ENCODE measurements at regions not wholly inside any gene's neighbourhood (a gene's known extent, or its start where the extent isn't known, plus 50 kb on each side); places are given as distances from the start of the nearest gene placed in this dataset.

DNA sequence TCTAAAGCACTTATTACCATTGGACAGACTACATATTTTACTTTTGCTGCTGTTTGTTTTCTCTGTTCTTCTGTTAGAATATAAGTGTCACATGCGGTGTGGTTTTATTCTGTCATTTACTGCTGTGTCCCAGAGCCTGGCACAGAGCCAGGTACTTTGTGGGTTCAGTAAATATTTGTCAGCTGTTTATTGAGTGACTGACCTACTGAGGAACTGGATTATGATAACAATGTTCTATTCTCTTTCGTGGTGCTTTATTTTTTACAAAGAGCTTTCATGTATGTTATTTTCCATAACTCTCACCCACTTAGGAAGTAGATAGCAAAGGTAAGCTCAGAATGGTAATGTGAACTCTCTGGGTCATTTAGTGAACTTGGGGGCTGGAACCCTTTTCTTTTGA lies 118.8 kb downstream of the RWDD3 start:
- Histone ChIP-seq H3K36me3 (ENCODE audit: insufficient read depth, low read length) (no peaks in the 10 kb centered on the region), H3K79me2 (ENCODE audit: low read length) (no peaks in the 10 kb centered on the region), H4K20me1 (ENCODE audit: insufficient read depth, low read depth, low read length) (no peaks in the 10 kb centered on the region), H3K9ac (ENCODE audit: low read length) (no peak overlapping the region), H3K4me2 (ENCODE audit: low read depth, low read length, poor library complexity, severe bottlenecking) (no peak overlapping the region), H3K9me3 (ENCODE audit: low read length) (no peaks in the 10 kb centered on the region), H3K27me3 (ENCODE audit: low read length) (no peaks in the 10 kb centered on the region), H3K4me1 (ENCODE audit: low read length) (no peaks in the 10 kb centered on the region), H3K4me3 (ENCODE audit: low read length) (no peak overlapping the region), H3K27ac (ENCODE audit: low read length) (no peak overlapping the region), H3K9me2 (replicated peaks; ENCODE audit: insufficient read depth, low read length) (no peaks in the 10 kb centered on the region), H2AFZ (ENCODE audit: low read length) (no peak overlapping the region)
- no peak for DNase-seq

DNA sequence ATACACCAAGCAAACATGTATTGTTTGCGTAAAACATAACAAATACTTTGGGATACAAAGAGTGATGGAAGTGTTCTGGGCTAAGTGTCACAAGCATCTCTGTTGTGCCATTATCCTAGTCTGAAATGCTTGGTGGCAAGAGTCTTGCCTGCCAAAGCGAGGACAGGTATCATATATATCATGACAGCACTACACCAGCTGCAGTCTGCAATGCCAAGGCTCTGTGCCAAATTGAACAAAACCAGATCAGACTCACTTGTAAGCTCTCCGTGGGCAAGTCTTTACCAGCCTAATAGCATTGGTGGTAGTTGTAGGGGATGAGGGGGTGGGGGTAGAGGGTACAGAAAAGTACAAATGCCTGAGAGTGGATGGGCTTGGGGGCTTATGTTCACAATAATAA lies 119.2 kb downstream of the RWDD3 start:
- no peak overlapping the region for H2AFZ ChIP-seq (ENCODE audit: low read length)
- no peak overlapping the region for H3K27ac ChIP-seq (ENCODE audit: low read length)
- H3K9me2 ChIP-seq (replicated peaks; ENCODE audit: insufficient read depth, low read length) = no peaks in the 10 kb centered on the region
- DNase-seq = no peak
- no peak overlapping the region for H3K4me3 ChIP-seq (ENCODE audit: low read length)
- no peaks in the 10 kb centered on the region for H3K27me3 ChIP-seq (ENCODE audit: low read length)
- no peaks in the 10 kb centered on the region for H3K4me1 ChIP-seq (ENCODE audit: low read length)
- H3K9ac ChIP-seq (ENCODE audit: low read length) = no peak overlapping the region
- no peak overlapping the region for H3K4me2 ChIP-seq (ENCODE audit: low read depth, low read length, poor library complexity, severe bottlenecking)
- H3K79me2 ChIP-seq (ENCODE audit: low read length) = no peaks in the 10 kb centered on the region
- no peaks in the 10 kb centered on the region for H4K20me1 ChIP-seq (ENCODE audit: insufficient read depth, low read depth, low read length)
- no peaks in the 10 kb centered on the region for H3K36me3 ChIP-seq (ENCODE audit: insufficient read depth, low read length)
- H3K9me3 ChIP-seq (ENCODE audit: low read length) = no peaks in the 10 kb centered on the region

GRCh38 chr1:95364546-95364945 lies 130.5 kb downstream of the RWDD3 start:
- no peaks in the 10 kb centered on the region for H3K27me3 ChIP-seq (ENCODE audit: low read length)
- H3K79me2 ChIP-seq (ENCODE audit: low read length) = no peaks in the 10 kb centered on the region
- no peaks in the 10 kb centered on the region for H3K4me1 ChIP-seq (ENCODE audit: low read length)
- H3K27ac ChIP-seq (ENCODE audit: low read length) = no peak overlapping the region
- H2AFZ ChIP-seq (ENCODE audit: low read length) = no peak overlapping the region
- H3K9ac ChIP-seq (ENCODE audit: low read length) = no peak overlapping the region
- H4K20me1 ChIP-seq (ENCODE audit: insufficient read depth, low read depth, low read length) = no peaks in the 10 kb centered on the region
- DNase-seq = no peak
- no peaks in the 10 kb centered on the region for H3K36me3 ChIP-seq (ENCODE audit: insufficient read depth, low read length)
- no peak overlapping the region for H3K4me2 ChIP-seq (ENCODE audit: low read depth, low read length, poor library complexity, severe bottlenecking)
- H3K9me3 ChIP-seq (ENCODE audit: low read length) = no peaks in the 10 kb centered on the region
- H3K4me3 ChIP-seq (ENCODE audit: low read length) = no peak overlapping the region
- H3K9me2 ChIP-seq (replicated peaks; ENCODE audit: insufficient read depth, low read length) = no peaks in the 10 kb centered on the region

DNA sequence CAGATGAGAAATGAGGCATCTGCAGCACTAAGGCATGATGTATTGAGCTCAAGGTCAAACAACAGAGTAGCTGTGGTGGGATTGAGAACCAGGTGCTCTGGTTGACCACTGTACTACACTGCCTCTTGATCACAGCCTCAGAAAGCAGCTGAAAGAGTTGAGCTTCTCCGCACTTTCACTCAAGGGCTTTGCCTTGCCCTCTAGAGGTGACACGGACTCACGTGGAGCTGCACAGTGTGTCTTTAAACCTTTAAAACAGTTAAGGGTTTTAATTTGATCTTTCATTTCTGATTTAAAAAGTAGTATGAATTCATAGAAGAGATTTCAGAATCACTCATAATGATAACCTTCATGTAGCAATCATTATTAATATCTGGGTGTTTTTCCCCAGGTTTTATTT lies 132.5 kb downstream of the RWDD3 start:
- Histone ChIP-seq H3K9me3 (ENCODE audit: low read length) (no peaks in the 10 kb centered on the region), H3K36me3 (ENCODE audit: insufficient read depth, low read length) (no peaks in the 10 kb centered on the region)

DNA sequence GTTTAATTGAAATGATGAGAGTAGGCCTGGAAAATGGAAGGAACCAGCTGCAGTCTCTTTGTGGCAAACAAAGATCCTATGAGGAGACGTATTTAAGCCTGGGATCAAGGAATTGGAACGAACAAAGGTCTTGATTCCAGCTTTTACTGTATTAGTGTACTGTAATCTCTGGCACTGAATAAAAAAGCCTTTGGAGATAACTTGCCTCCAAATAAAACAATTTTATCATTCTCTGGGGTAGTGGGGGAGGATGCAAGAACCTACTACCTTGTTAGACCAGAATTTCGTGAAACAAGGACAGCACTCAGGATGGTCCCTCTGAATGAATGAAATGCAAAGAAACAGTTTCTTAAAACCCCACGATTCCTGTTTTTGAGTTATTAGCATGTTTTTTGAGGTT lies 134.2 kb downstream of the RWDD3 start:
- Histone ChIP-seq H3K27me3 (ENCODE audit: low read length) (no peaks in the 10 kb centered on the region), H3K9me2 (replicated peaks; ENCODE audit: insufficient read depth, low read length) (no peaks in the 10 kb centered on the region), H3K27ac (ENCODE audit: low read length) (no peak overlapping the region), H3K9ac (ENCODE audit: low read length) (no peak overlapping the region), H3K4me2 (ENCODE audit: low read depth, low read length, poor library complexity, severe bottlenecking) (no peak overlapping the region), H3K79me2 (ENCODE audit: low read length) (no peaks in the 10 kb centered on the region), H3K4me3 (ENCODE audit: low read length) (no peak overlapping the region), H3K36me3 (ENCODE audit: insufficient read depth, low read length) (no peaks in the 10 kb centered on the region), H3K4me1 (ENCODE audit: low read length) (no peaks in the 10 kb centered on the region), H3K9me3 (ENCODE audit: low read length) (no peaks in the 10 kb centered on the region), H2AFZ (ENCODE audit: low read length) (no peak overlapping the region), H4K20me1 (ENCODE audit: insufficient read depth, low read depth, low read length) (no peaks in the 10 kb centered on the region)
- DNase-seq = no peak

More for the DNA sequence above, 132.5 kb downstream of the RWDD3 start:
- Histone ChIP-seq H3K4me2 (ENCODE audit: low read depth, low read length, poor library complexity, severe bottlenecking) (no peak overlapping the region), H3K27ac (ENCODE audit: low read length) (no peak overlapping the region), H3K27me3 (ENCODE audit: low read length) (no peaks in the 10 kb centered on the region), H3K9me2 (replicated peaks; ENCODE audit: insufficient read depth, low read length) (no peaks in the 10 kb centered on the region), H3K4me1 (ENCODE audit: low read length) (no peaks in the 10 kb centered on the region), H2AFZ (ENCODE audit: low read length) (no peak overlapping the region), H3K9ac (ENCODE audit: low read length) (no peak overlapping the region), H3K79me2 (ENCODE audit: low read length) (no peaks in the 10 kb centered on the region), H4K20me1 (ENCODE audit: insufficient read depth, low read depth, low read length) (no peaks in the 10 kb centered on the region), H3K4me3 (ENCODE audit: low read length) (no peak overlapping the region)
- DNase-seq = no peak

DNA sequence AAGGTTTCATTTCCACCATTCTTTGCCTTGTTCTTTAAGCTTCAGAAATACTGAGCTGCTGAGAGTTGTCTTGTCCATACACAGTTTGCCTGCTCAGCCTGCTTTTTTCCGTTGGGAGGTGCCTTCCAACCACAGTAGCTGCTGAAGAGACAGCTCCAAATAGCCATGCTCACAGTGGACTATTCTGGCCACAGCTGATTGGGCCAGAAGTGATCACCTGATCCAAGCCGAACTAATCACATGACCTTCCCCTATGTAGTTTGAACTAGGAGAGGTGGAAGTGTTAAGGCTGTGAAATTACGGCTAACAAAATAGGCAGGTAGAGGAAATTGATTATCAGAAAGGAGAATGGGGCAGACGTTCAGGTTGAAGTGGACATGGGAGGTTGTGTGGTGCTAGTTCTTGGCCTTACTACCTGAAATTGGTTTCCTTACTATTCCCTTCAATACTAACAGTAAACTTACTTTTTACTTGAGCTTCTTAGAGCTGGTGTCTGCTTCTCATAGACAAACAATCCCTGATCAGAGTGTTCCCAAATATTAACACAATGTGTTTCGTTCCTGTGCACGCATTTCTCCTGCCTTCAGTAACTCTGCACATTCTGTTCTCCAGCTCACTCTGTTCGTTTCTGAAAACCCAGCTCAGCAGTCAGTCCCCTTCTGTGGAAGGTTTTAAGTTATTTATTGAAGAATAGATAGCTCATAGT lies 136.1 kb downstream of the RWDD3 start:
- H2AFZ ChIP-seq (ENCODE audit: low read length) = no peak overlapping the region
- H3K36me3 ChIP-seq (ENCODE audit: insufficient read depth, low read length) = no peaks in the 10 kb centered on the region
- no peaks in the 10 kb centered on the region for H3K9me2 ChIP-seq (replicated peaks; ENCODE audit: insufficient read depth, low read length)
- H3K4me1 ChIP-seq (ENCODE audit: low read length) = no peaks in the 10 kb centered on the region
- H3K27ac ChIP-seq (ENCODE audit: low read length) = no peak overlapping the region
- H3K9ac ChIP-seq (ENCODE audit: low read length) = no peak overlapping the region
- no peaks in the 10 kb centered on the region for H3K27me3 ChIP-seq (ENCODE audit: low read length)
- H3K4me3 ChIP-seq (ENCODE audit: low read length) = no peak overlapping the region
- no peaks in the 10 kb centered on the region for H4K20me1 ChIP-seq (ENCODE audit: insufficient read depth, low read depth, low read length)
- H3K4me2 ChIP-seq (ENCODE audit: low read depth, low read length, poor library complexity, severe bottlenecking) = no peak overlapping the region
- no peaks in the 10 kb centered on the region for H3K9me3 ChIP-seq (ENCODE audit: low read length)
- no peaks in the 10 kb centered on the region for H3K79me2 ChIP-seq (ENCODE audit: low read length)
- DNase-seq = no peak

DNA sequence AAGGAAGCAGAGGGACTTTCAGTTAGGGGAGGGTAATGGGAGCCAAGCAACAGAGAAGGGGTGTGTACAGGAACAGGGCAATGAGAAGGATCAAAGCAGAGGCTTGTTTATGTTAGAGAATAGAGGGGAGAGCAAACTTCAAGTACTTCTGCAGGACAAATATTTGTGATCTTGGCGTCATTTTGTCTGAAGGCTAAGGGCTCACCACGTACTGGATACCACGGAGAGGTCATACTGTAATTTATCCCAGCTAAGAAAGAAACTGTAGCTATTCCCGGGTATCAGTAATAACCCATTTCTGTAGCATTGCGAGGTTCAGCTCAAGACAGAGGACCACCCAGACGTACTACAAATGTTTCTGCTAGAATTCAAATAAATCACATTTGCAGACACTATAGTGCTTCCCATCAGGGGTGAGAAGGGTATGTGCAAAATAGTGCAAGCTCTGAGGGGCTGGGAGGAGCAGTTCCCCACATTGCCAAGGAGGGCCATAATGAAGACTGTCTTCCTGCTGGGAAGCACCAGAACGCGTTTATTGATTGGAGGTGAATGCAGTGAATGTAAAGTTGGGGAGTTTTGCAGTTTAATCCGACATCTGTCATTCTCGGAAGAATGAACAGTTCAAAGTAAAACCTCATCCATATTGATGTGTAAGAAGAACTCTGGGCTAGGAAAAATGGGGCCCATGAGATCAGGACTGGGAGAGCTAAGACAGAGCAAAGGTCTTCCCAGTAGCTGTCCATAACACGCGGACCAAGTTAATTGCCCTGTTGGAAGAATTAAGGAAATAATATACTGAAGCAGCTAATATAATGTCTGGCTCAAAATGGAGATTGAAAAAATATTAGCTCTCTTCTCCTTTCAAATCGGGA lies 136.9 kb downstream of the RWDD3 start:
- no peak overlapping the region for H3K4me3 ChIP-seq (ENCODE audit: low read length)
- no peak for DNase-seq
- no peaks in the 10 kb centered on the region for H3K9me2 ChIP-seq (replicated peaks; ENCODE audit: insufficient read depth, low read length)
- H3K4me1 ChIP-seq (ENCODE audit: low read length) = no peaks in the 10 kb centered on the region
- no peaks in the 10 kb centered on the region for H3K36me3 ChIP-seq (ENCODE audit: insufficient read depth, low read length)
- no peaks in the 10 kb centered on the region for H3K27me3 ChIP-seq (ENCODE audit: low read length)
- H4K20me1 ChIP-seq (ENCODE audit: insufficient read depth, low read depth, low read length) = no peaks in the 10 kb centered on the region
- no peak overlapping the region for H3K9ac ChIP-seq (ENCODE audit: low read length)
- H3K4me2 ChIP-seq (ENCODE audit: low read depth, low read length, poor library complexity, severe bottlenecking) = no peak overlapping the region
- H3K79me2 ChIP-seq (ENCODE audit: low read length) = no peaks in the 10 kb centered on the region
- no peak overlapping the region for H3K27ac ChIP-seq (ENCODE audit: low read length)
- no peaks in the 10 kb centered on the region for H3K9me3 ChIP-seq (ENCODE audit: low read length)
- H2AFZ ChIP-seq (ENCODE audit: low read length) = no peak overlapping the region

DNA sequence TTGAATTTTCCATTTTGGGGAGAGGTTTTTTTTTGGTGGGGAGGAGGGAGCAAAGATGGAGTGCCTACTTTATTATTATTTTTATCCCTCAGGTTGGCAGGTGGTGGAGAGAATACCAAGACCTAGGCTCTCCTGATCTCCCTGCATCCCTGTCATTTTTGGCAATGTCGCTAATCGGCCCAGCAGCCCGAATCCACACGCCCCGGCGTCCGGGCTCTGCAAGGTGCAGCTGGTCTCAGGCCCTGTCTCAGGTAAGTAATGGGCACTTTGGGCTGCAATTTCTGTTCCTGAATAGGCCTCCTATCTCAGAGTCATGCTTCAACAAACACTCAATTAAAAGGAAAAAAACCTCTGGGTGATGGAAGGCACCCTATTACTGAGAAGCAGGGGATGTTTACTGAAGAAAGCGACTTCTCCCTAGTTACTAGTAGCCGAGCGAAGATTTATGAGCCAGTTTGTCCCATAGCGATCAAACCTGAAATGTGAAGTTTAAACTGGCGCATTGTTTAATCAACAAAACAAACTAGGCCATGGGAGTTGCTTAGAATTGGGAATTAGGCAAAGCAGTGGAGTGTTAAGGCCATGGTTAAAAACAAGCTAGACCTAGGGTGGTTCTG lies 137.8 kb downstream of the RWDD3 start:
- H3K4me3 ChIP-seq (ENCODE audit: low read length) = no peak overlapping the region
- no peaks in the 10 kb centered on the region for H4K20me1 ChIP-seq (ENCODE audit: insufficient read depth, low read depth, low read length)
- no peak overlapping the region for H3K4me2 ChIP-seq (ENCODE audit: low read depth, low read length, poor library complexity, severe bottlenecking)
- H3K27me3 ChIP-seq (ENCODE audit: low read length) = no peaks in the 10 kb centered on the region
- no peaks in the 10 kb centered on the region for H3K4me1 ChIP-seq (ENCODE audit: low read length)
- H3K36me3 ChIP-seq (ENCODE audit: insufficient read depth, low read length) = no peaks in the 10 kb centered on the region
- no peak overlapping the region for H3K9ac ChIP-seq (ENCODE audit: low read length)
- no peaks in the 10 kb centered on the region for H3K9me3 ChIP-seq (ENCODE audit: low read length)
- H3K27ac ChIP-seq (ENCODE audit: low read length) = no peak overlapping the region
- H3K9me2 ChIP-seq (replicated peaks; ENCODE audit: insufficient read depth, low read length) = no peaks in the 10 kb centered on the region
- no peak overlapping the region for H2AFZ ChIP-seq (ENCODE audit: low read length)
- H3K79me2 ChIP-seq (ENCODE audit: low read length) = no peaks in the 10 kb centered on the region
- DNase-seq = no peak
